Osteocyte (in vitro differentiated cells): ENCODE measurements at regions not wholly inside any gene's neighbourhood (a gene's known extent, or its start where the extent isn't known, plus 50 kb on each side); places are given as distances from the start of the nearest gene placed in this dataset.

Source experiments
- DNase-seq: peaks from one replicate; pipeline ENCODE4 v3.0.0; 2021; ENCODE audit warnings: mixed read lengths; ENCODE audit not compliant: unreplicated experiment; ENCODE audit errors: extremely low spot score
- H3K27ac Mint-ChIP-seq: one replicate; pipeline ENCODE4 v1.8.0; 2021; ENCODE audit warnings: mild to moderate bottlenecking, mixed read lengths; ENCODE audit not compliant: unreplicated experiment
- H3K27me3 Mint-ChIP-seq: one replicate; pipeline ENCODE4 v1.8.0; 2021; ENCODE audit warnings: mixed read lengths; ENCODE audit not compliant: unreplicated experiment
- H3K36me3 Mint-ChIP-seq: one replicate; pipeline ENCODE4 v1.8.0; 2021; ENCODE audit warnings: mixed read lengths; ENCODE audit not compliant: unreplicated experiment
- H3K4me1 Mint-ChIP-seq: one replicate; pipeline ENCODE4 v1.8.0; 2021; ENCODE audit warnings: mixed read lengths; ENCODE audit not compliant: unreplicated experiment
- H3K4me3 Mint-ChIP-seq: one replicate; pipeline ENCODE4 v1.8.0; 2021; ENCODE audit warnings: mild to moderate bottlenecking, moderate library complexity, mixed read lengths; ENCODE audit not compliant: unreplicated experiment
- H3K9me3 Mint-ChIP-seq: one replicate; pipeline ENCODE4 v1.8.0; 2021; ENCODE audit warnings: mixed read lengths; ENCODE audit not compliant: unreplicated experiment
- TF ChIP-seq, protein P1 (sequence below): fragments of 200-600 bp; sonication (generic); IDR thresholded peaks from 2 replicates; pipeline ENCODE4 v1.5.0; 2021; ENCODE audit warnings: antibody characterized with exemption, mild to moderate bottlenecking, moderate library complexity

DNA sequence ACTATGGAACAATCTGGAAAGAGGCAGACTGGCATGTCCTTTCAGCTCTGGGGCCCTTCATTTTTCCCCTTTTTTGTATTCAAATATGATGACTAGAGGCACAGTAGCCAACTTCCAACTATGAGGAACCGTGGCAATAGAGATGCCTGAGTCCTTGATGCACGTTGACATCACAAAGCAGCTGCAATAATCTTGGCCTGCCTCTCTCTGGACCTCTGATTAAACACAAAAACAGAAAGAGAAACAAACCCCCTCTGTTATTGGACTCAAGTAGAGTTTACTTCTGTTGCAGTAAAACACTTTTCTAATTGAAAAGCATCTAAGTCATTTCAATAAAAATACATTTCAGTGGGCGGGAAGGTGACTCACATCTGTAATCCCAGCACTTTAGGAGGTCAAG is 122.2 kb upstream of the GRAMD2B start:
- H3K9me3 Mint-ChIP-seq = peaks cover 16% of the 10 kb centered on the region
- no peak for DNase-seq
- H3K36me3 Mint-ChIP-seq = peaks cover 3% of the 10 kb centered on the region
- H3K27ac Mint-ChIP-seq = no peak overlapping the region
- no peak overlapping the region for H3K4me3 Mint-ChIP-seq
- TF ChIP-seq, protein P1, sequence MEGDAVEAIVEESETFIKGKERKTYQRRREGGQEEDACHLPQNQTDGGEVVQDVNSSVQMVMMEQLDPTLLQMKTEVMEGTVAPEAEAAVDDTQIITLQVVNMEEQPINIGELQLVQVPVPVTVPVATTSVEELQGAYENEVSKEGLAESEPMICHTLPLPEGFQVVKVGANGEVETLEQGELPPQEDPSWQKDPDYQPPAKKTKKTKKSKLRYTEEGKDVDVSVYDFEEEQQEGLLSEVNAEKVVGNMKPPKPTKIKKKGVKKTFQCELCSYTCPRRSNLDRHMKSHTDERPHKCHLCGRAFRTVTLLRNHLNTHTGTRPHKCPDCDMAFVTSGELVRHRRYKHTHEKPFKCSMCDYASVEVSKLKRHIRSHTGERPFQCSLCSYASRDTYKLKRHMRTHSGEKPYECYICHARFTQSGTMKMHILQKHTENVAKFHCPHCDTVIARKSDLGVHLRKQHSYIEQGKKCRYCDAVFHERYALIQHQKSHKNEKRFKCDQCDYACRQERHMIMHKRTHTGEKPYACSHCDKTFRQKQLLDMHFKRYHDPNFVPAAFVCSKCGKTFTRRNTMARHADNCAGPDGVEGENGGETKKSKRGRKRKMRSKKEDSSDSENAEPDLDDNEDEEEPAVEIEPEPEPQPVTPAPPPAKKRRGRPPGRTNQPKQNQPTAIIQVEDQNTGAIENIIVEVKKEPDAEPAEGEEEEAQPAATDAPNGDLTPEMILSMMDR = no peak
- peaks cover 4% of the 10 kb centered on the region for H3K4me1 Mint-ChIP-seq
- peaks cover 5% of the 10 kb centered on the region for H3K27me3 Mint-ChIP-seq

DNA sequence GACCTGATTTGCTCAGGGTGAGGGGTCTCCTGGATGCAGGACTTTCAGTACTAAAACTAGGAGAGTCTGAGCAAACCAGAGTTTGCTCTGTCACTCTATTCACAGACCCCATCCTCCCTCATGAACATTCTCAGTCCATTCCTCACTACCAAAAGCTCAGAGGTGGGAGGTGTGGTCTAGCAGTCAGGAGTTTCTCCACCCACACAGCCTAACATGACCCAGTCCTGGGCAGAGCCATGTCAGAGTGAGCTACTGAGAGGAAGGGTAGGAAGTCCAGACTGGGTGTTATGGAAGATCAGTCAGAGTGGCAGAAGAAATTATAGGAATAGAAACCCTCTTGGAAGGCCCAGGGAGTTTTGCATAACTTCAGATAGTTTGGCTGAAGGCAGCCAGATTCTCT is 113.3 kb upstream of the GRAMD2B start:
- Mint-ChIP-seq H3K27ac (no peak overlapping the region), H3K4me3 (no peak overlapping the region), H3K9me3 (peaks cover 5% of the 10 kb centered on the region), H3K4me1 (peaks cover 7% of the 10 kb centered on the region), H3K27me3 (peaks cover 54% of the 10 kb centered on the region), H3K36me3 (peaks cover 2% of the 10 kb centered on the region)
- no peak for DNase-seq
- TF ChIP-seq, protein P1 = no peak

DNA sequence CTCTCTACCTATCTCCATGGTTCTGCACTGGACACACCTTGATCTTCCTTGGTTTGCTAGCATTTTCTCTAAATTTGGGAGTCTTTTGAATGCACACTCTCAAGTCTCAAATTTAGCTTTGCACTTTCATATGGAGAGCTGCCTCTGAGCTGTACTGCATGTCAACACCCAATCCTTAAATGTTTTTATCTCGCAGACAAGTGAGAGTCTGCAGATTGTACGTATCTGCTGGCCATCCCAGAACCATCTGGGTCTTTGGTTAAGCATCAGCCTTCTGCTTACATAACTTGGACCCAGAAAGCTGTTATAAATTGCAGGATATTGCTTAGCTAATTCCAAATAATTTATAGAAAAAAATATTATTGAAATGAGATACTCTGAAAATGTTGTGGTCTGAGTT is 111.4 kb upstream of the GRAMD2B start:
- TF ChIP-seq, protein P1 = no peak
- Mint-ChIP-seq H3K27ac (no peak overlapping the region), H3K4me3 (no peak overlapping the region), H3K4me1 (no peaks in the 10 kb centered on the region), H3K36me3 (peaks cover 2% of the 10 kb centered on the region), H3K9me3 (peaks cover 4% of the 10 kb centered on the region), H3K27me3 (peaks cover 50% of the 10 kb centered on the region)
- DNase-seq = no peak

DNA sequence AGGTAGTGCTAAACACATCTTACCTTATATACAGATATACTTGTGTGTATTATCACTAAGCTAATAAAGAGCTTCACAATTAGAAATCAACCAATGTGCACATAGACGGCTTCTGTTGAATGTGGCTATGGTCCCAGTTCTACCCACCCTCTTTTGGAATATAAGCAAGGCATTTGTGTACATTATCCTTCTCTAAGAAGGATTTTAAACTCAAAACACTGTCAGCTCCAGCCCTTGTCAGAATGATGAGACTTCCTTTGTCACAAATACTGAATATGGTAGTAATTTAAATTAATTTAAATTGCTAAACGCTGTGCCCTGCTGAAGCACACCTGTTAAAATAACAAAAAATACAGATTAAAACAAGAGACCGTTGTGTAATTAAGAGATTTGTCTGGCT is 107.9 kb upstream of the GRAMD2B start:
- TF ChIP-seq, protein P1 = no peak
- H3K4me1 Mint-ChIP-seq = no peaks in the 10 kb centered on the region
- H3K36me3 Mint-ChIP-seq = no peaks in the 10 kb centered on the region
- H3K27me3 Mint-ChIP-seq = peaks cover 57% of the 10 kb centered on the region
- no peak overlapping the region for H3K4me3 Mint-ChIP-seq
- H3K9me3 Mint-ChIP-seq = no peaks in the 10 kb centered on the region
- no peak for DNase-seq
- no peak overlapping the region for H3K27ac Mint-ChIP-seq

DNA sequence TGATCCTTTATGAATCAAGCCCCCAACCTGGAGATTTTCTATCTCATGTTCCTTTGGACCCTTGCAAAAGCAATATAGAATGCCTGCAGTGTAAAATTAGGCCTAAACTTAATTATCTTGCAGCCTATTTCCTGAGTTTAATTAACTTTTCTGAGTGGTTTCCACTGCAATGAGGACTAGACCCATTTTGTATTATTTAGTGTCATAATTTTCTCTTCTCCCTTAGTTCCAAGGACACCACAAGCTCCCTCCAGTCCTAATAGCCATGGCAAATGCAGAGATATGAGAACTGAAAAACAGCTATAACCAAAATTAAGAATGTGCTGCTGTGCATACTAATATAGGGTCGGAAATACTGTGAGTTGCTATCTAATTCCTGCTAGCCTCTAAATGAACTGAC is 90.9 kb upstream of the GRAMD2B start:
- Mint-ChIP-seq H3K4me3 (no peak overlapping the region), H3K27me3 (no peaks in the 10 kb centered on the region), H3K9me3 (no peaks in the 10 kb centered on the region), H3K27ac (no peak overlapping the region), H3K4me1 (peaks cover 9% of the 10 kb centered on the region), H3K36me3 (no peaks in the 10 kb centered on the region)
- TF ChIP-seq, protein P1 = no peak
- no peak for DNase-seq
